Inferior parietal cortex (tissue), 1 donor: ENCODE measurements at regions not wholly inside any gene's neighbourhood (a gene's known extent, or its start where the extent isn't known, plus 50 kb on each side); places are given as distances from the start of the nearest gene placed in this dataset.
"Not testable (repeated sequence)": the region's sequence is repeated elsewhere in the genome, so short reads cannot be mapped to it uniquely, and the experiment has no call there.

Source experiments
- DNase-seq: peaks from one replicate; pipeline ENCODE4 v3.0.0-alpha.2; 2016; ENCODE audit errors: extremely low spot score

DNA sequence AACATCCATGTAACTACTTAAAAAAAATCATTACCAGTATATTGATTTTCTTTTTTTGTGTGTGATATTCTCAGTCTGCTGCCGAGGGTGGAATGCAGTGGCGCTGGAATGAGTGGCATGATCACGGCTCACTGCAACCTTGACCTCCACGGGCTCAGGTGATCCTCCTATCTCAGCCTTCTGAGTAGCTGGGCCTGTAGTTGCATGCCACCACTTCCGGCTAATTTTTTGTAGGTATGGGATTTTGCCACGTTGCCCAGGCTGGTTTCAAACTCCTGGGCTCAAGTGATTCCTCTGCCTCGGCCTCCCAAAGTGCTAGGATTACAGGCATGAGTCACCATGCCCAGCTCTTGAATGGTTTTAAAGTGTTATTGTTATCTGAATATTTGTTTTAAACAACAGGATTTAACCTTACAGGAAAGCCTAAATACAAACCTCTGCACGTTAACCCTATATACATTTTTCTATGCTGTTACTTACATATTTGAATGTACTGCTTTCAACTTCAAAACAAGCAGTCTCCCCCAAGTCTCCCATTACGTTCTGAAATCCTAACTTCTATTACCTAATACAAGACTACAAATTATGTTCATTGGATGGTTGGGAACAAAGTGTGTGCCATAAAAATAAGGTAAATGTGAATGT lies 61.7 kb downstream of the KPNA2 start:
- DNase-seq: no peak

GRCh38 chr17:68099341-68099753 lies 63.8 kb downstream of the KPNA2 start:
- DNase-seq: not testable (repeated sequence)

DNA sequence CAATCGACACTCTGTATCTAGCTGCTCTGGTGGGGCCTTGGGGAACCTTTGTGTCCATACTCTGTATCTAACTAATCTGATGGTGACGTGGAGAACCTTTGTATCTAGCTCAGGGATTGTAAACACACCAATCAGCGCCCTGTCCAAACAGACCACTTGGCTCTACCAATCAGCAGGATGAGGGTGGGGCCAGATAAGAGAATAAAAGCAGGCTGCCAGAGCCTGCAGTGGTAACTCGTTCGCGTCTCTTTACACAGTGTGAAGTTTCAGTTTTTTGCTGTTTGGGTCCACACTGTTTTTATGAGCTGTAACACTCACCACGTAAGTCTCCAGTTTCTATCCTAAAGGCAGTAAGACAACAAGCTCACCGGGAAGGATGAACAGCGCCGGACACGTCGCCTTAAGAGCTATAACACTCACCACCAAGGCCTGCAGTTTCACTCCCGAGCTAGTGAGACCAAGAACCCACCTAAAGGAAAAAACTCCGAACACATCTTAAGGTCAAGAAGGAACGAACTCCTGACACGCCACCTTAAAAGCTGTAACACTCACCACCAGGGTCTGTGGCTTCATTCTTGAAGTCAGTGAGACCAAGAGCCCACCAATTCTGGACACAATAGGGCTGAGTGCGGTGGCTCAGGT lies 64.6 kb downstream of the KPNA2 start:
- DNase-seq: no peak

- peak; percentile 49 for DNase-seq
These were observed 65.8 kb downstream of the KPNA2 start for GRCh38 chr17:68101075-68101986.

DNA sequence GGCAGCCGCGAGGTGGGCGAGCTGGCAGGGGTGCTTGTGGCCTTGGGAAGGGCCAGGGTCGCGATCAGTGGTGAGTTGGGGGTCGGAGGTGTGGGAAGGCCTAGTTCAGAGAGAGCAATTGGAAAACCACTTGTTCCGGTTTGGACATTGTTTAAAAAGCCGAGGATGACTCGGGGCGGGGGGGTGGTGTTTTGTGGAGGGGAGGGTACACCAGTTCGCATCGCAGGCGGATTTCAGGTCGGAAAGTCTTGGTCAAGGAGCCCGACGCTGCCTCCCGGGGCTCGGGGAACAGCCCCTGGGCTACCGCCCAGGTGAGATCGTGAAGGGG lies 66.4 kb downstream of the KPNA2 start:
- DNase-seq: no peak

DNA sequence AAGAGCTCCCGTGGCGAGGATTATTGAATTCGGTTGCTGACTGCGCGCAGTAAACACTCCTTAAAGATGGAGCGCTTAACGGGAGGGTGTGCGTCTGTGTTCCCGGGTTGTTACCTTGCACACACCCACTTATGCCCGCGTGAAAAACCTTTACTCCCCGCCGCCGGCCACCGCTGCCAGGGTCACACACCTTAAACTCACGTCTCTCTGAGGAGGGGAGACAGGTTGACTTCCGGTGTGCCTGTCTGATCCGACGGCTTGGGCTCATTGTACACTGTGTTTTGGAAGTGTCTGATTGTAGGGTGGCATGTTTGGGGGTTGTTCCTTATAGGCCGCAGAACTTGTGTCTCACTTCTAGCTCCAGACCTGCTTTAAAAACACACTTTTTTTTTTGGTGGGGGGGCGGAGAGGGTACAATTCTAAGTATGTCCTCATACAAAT lies 66.8 kb downstream of the KPNA2 start:
- no peak for DNase-seq

DNA sequence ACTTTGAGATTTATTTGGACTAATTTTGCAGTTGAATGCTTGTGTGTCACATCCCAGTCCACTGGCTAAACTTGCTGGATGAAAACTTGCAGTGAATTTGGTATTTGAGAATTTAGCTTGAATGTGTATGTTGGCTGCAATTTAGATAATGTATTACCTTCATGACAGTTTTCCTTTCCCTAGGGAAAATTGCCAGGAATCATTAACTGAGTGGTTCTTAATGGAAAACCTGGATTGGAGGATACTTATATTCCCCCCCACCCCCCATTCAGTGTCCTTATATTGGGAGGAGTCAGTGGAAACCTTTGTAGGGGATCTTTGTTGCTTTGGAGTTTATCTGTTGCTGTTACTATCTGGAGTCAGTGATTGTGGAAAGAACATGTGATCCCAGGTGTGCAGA lies 67.6 kb downstream of the KPNA2 start:
- no peak for DNase-seq

DNA sequence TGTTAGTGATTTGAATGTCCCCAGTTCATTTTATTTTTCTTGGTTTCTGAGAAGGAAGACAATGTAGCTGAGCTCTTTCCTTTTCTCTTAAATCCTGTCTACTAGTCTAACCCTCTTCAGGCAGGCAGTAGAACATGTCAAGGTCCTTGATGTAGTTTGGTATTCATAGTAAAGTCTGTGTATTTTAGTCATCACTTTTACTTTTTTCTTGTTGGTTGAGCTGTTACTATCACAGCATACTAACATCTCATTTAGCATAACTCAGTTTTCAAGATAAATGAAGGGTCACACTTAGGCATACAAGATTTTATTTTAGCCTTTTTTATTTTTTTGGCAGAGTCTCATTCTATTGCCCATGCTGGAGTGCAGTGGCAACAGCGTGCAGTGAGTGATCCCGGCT lies 70.5 kb downstream of the KPNA2 start:
- no peak for DNase-seq

DNA sequence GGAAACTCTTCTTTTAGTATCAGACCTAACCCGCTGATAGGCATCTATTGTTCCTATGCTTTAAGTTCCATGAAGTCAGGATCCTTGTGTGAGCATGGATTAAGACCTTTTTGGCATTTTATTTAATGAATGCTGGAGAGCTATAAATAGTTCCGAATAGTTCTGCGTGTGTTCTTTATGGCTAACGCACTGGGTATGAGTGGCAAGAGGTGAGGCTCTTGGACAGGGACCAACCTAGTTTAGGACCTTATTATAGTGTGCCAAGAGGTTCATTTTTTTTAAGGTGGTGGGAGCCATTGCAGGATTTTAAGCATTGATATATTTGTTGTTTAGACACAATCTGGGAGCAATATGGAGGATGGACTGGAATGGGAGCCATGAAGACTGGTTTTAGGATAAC lies 71.8 kb downstream of the KPNA2 start:
- DNase-seq: no peak

DNA sequence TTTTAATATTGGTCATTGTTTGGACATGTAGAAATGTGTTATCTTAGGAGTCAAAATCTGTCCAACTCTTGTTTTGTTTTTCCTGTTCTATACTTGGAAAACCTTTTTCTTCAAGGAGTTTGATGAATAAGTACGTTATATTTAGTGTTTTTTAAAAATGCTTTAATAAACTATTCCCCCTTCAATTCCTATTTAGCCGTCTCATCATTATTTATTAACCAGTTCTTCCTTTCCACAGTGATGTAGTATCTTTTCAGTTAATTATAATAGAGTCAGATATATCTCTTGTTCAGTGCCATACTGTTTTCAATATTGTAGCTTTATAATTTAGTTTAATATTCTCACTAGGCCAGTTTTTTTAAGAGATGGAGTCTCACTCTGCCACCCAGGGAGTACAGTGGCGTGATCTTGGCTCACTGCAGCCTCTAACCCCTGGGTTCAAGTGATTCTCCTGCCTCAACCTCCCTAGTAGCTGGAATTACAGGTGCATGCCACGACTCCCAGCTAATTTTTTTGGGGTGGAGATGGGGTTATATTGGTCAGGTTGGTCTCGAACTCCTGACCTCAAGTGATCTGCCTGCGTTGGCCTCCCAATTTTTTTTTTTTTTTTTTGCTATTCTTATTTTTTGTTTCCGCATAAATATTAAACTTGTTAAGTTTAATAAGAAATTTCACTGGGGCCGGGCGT lies 72.9 kb downstream of the KPNA2 start:
- DNase-seq: no peak

DNA sequence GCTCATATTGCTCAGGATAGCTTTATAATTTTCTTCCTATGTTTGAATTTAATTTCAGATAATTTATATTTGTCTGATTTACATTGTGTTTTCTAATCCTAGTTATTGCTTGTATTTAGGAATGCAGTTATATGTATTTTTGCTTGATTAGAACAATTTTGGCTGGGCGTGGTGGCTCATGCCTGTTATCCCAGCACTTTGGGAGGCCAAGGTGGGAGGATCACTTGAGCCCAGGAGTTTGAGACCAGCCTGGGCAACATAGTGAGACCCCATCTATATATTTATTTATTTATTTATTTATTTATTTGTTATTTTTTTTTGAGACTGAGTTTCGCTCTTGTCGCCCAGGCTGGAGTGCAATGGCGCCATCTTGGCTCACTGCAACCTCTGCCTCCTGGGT lies 73.9 kb downstream of the KPNA2 start:
- DNase-seq: not testable (repeated sequence)

GRCh38 chr17:68116211-68116610 lies 80.7 kb downstream of the KPNA2 start:
- DNase-seq: not testable (repeated sequence)

DNA sequence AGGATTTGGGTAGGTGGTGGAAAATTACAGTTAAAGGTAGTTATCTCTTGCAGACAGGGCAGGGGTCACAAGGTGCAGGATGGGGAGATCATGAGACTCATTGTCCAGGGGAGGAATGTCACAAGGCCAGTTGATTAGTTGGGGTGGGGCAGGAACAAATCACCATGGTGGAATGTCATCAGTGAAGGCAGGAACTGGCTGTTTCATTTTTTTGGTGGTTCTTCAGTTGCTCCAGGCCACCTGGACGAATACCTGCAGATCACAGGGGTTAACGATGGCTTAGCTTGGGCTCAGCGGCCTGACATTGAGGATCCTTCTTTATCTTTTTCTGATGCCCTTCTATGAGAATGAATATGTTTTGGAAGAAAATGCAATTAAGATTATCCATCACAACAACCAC lies 87.1 kb downstream of the KPNA2 start:
- DNase-seq: no peak

DNA sequence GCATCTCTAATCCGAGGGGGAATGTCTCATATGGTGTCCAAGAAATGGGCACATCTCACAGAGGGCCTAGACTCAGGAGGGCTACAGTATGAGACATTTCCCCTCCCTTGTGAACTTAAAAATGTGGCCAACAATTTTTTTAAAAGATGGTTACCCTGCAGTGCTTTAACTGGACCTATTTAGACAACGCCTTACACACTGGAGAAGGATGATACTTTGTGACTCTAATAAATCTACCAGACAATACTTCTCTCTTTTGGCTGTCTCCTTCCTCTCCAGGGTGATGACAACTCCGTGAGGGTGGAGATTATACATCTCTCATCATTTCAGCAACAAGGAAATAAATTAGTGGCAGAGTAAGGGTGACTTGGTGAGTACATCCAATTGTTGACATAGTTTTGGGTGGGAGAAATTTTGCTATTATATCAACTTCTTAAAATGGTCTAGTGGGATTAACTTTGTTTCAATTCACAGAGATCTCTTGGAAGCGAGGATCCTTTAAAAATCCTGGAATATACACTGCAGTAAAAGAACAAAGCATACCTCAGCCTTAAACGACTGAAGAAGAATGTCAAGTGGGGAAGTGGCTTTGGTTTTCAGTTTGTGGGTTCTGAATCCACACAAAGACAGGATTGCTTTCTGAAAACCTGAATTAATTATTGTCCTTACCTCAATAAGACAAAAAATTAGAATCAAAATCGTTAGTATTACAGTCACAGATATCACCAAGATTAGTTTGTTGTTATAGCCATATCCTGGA lies 89.8 kb downstream of the KPNA2 start:
- DNase-seq: no peak

- DNase-seq: no peak
These were observed 92.4 kb downstream of the KPNA2 start for GRCh38 chr17:68127914-68128313.

GRCh38 chr17:68131456-68131855 lies 95.9 kb downstream of the KPNA2 start:
- no peak for DNase-seq

- no peak for DNase-seq
These were observed 98.0 kb downstream of the KPNA2 start for GRCh38 chr17:68133346-68134045.

DNA sequence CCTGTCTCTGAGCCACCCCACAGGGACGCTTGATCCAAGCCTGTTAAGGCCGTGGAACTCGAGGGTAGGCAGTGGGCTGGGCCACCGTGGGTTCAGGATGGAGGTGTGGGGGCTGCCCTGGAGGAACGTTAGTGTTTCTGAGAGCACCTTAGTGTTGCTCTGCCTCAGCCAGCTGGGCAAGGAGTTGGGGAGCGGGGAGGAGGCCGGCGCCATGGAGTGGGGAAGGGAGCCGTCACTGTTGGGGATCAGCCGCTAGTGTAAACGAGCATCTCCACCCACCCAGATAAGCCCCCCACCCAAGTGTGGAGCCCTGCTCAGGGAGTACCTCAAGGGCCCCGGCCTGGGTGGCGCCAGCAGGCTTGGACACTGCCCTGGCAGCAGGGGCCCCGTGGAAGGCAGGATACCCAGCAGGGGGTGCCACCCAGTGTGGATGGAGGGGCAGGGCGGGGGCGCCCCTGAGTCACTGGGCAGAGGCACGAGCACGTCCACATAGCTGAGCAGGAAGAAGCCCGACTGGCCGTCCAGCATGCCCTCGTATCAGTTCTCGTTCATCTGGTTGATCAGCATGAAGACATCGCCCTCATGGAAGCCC lies 98.6 kb downstream of the KPNA2 start:
- DNase-seq: no peak

GRCh38 chr17:68134731-68135130 lies 99.2 kb downstream of the KPNA2 start:
- no peak for DNase-seq

DNA sequence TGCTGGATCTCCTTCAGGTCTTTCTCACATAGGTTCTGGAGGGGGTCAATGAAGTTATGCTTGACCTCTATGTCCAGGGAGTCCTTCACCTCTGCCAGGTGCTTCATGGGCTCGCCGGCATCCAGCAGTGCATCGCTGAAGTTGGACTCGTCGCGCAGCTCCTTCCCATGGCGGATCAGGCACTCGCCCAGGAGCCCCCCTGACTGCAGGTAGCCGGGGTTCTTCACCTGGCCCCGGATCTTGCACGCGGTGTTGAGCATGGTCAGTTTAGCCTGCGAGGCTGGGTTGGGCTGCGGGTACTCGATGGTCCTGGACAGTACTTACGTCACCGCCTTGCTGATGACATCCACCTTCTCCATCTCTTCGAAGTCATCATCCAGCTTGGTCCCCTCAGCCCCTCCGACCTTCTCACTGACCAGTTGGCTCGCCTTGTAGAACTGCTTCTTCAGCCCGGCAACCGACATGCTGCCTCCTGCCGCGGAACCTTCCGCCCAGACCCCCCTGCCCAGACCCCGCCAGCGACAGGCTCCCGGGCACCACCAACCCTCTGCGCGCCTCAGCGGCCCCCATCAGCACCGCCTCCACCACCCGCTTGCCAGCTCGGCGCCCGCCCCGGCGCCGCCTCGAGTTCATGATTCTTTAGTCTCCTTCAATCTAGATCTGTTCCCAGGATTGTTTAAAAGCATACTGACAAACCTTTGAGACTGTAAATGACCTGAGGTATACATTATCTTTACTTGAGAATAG lies 99.8 kb downstream of the KPNA2 start:
- DNase-seq: no peak
